Mesendoderm (in vitro differentiated cells): ENCODE measurements at regions not wholly inside any gene's neighbourhood (a gene's known extent, or its start where the extent isn't known, plus 50 kb on each side); places are given as distances from the start of the nearest gene placed in this dataset.

ENCODE experiments used
- DNase-seq: peaks from one replicate; pipeline ENCODE4 v3.0.0; 2013
- H2AK5ac ChIP-seq: 2 replicates; pipeline ENCODE4 v1.6.1; 2013; ENCODE audit warnings: low read length, inconsistent platforms
- H2BK120ac ChIP-seq: 2 replicates; pipeline ENCODE4 v1.6.1; 2013; ENCODE audit warnings: low read depth, mild to moderate bottlenecking, low read length, moderate library complexity, mixed read lengths
- H2BK15ac ChIP-seq: replicated peaks from 2 replicates; pipeline ENCODE4 v1.6.1; 2013; ENCODE audit warnings: low read depth, mild to moderate bottlenecking, moderate library complexity
- H2BK5ac ChIP-seq: 2 replicates; pipeline ENCODE4 v1.6.1; 2013; ENCODE audit warnings: low read length, inconsistent platforms
- H3K18ac ChIP-seq: 2 replicates; pipeline ENCODE4 v1.6.1; 2013; ENCODE audit warnings: mild to moderate bottlenecking, low read length, mixed read lengths
- H3K23ac ChIP-seq: one replicate; pipeline ENCODE4 v1.6.1; 2013; ENCODE audit warnings: low read length
- H3K27ac ChIP-seq: 2 replicates; pipeline ENCODE4 v1.5.1; 2013; ENCODE audit warnings: low read depth, mild to moderate bottlenecking, inconsistent platforms, low read length, moderate library complexity
- H3K27me3 ChIP-seq: 2 replicates; pipeline ENCODE4 v1.6.1; 2013; ENCODE audit warnings: low read length, control low read depth, mild to moderate bottlenecking, inconsistent platforms; ENCODE audit not compliant: insufficient read depth, poor library complexity
- H3K36me3 ChIP-seq: 2 replicates; pipeline ENCODE4 v1.6.1; 2013; ENCODE audit warnings: low read length, inconsistent platforms; ENCODE audit not compliant: control insufficient read depth, insufficient read depth
- H3K4ac ChIP-seq: one replicate; pipeline ENCODE4 v1.6.1; 2013; ENCODE audit warnings: low read depth, mild to moderate bottlenecking, low read length, moderate library complexity
- H3K4me1 ChIP-seq: 2 replicates; pipeline ENCODE4 v1.6.1; 2013; ENCODE audit warnings: low read depth, low read length, inconsistent platforms; ENCODE audit not compliant: control insufficient read depth
- H3K4me2 ChIP-seq: 2 replicates; pipeline ENCODE4 v1.6.1; 2013; ENCODE audit warnings: low read length
- H3K4me3 ChIP-seq: 2 replicates; pipeline ENCODE4 v1.5.1; 2013; ENCODE audit warnings: mild to moderate bottlenecking, low read length
- H3K56ac ChIP-seq: one replicate; pipeline ENCODE4 v1.6.1; 2013; ENCODE audit warnings: low read length
- H3K79me1 ChIP-seq: 2 replicates; pipeline ENCODE4 v1.6.1; 2013; ENCODE audit warnings: low read length, inconsistent platforms
- H3K79me2 ChIP-seq: 2 replicates; pipeline ENCODE4 v1.6.1; 2013; ENCODE audit warnings: mild to moderate bottlenecking, low read length; ENCODE audit not compliant: control insufficient read depth, insufficient read depth
- H3K9ac ChIP-seq: 2 replicates; pipeline ENCODE4 v1.6.1; 2013; ENCODE audit warnings: low read length, inconsistent platforms
- H4K5ac ChIP-seq: one replicate; pipeline ENCODE4 v1.6.1; 2013; ENCODE audit warnings: low read length
- H4K8ac ChIP-seq: one replicate; pipeline ENCODE4 v1.6.1; 2013; ENCODE audit warnings: low read depth, mild to moderate bottlenecking, control low read depth, low read length, moderate library complexity
- WGBS: extraction: QIAGEN DNeasy Blood & Tissue Kit; methylation state at CpG from one replicate; pipeline ENCODE4 v1.1.7; 2013; ENCODE audit warnings: low lambda C conversion rate, missing lambda C conversion rate; ENCODE audit not compliant: insufficient coverage; ENCODE audit errors: extremely low coverage; 5-methylcytosine and 5-hydroxymethylcytosine counted together

DNA sequence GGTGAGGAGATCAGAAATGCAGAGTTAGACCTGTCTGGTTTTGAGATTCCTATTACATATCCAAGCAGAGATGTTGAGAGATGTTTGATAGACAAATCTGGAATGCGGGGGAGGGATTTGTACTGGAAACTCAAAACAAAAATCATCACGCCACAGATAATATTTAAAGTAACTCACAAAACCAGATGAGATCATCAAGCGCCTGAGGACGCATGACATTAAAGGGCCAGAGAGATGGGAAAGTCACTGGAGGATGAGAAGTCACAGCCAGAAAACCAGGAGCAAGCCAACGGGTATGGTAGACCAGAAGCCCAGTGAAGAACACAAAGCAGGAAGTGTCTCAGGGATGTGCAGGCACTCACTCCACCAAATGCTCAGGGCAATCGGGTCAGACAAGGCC is 87.7 kb downstream of the DLL1 start:
- no peaks in the 10 kb centered on the region for H3K27me3 ChIP-seq
- H3K18ac ChIP-seq: no peak overlapping the region
- no peaks in the 10 kb centered on the region for H3K36me3 ChIP-seq
- no peak overlapping the region for H4K5ac ChIP-seq
- no peak overlapping the region for H3K4me3 ChIP-seq
- no CpG with 5 or more reads among the region's 6 CpGs for WGBS
- no peaks in the 10 kb centered on the region for H3K4me1 ChIP-seq
- H3K4me2 ChIP-seq: no peak overlapping the region
- H3K56ac ChIP-seq: no peak overlapping the region
- no peak overlapping the region for H2BK5ac ChIP-seq
- H3K27ac ChIP-seq: no peak overlapping the region
- H2AK5ac ChIP-seq: no peak overlapping the region
- DNase-seq: no peak
- no peak overlapping the region for H3K4ac ChIP-seq
- no peaks in the 10 kb centered on the region for H3K79me2 ChIP-seq
- H2BK15ac ChIP-seq: no peak overlapping the region
- H3K79me1 ChIP-seq: no peaks in the 10 kb centered on the region
- no peak overlapping the region for H4K8ac ChIP-seq
- H3K9ac ChIP-seq: no peak overlapping the region
- no peak overlapping the region for H3K23ac ChIP-seq
- H2BK120ac ChIP-seq: no peak overlapping the region

DNA sequence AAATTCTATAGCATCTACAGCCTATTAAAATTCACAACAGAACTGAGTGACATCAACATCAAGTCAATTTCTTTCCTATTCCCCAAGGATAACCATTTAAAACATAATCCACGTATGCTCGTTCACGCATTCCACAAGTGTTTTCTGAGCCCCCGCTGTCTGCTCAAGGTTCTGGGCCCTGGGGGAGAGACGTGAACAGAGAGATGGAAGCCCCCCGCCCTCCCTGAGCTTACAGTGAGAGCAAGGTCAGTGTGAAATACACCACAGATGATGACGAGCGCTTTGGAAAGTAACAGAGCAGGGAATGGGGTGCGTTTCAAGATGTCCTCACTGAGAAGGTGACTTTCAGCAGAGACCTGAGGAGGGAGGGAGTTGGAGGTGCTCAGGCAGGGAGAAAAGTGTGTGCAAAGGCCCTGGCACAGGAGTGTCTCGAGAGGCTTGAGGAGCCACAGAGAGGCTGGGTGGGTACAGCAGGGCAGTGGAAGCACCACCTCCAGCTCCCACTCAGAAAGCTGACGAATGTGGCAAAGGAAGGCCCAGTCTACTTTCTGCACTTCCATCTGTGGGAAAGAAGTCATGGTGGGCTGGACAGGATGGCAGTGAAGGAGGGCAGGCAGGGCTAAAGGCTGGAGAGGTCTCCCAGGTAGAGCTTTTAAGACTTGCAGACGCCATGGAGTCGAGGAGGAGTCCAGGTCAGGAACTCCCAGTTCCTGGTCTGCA is 88.3 kb downstream of the DLL1 start:
- H2AK5ac ChIP-seq: no peak overlapping the region
- DNase-seq: no peak
- no peak overlapping the region for H2BK120ac ChIP-seq
- no peak overlapping the region for H3K23ac ChIP-seq
- no peak overlapping the region for H4K8ac ChIP-seq
- no peaks in the 10 kb centered on the region for H3K27me3 ChIP-seq
- H3K9ac ChIP-seq: no peak overlapping the region
- no peak overlapping the region for H3K4me3 ChIP-seq
- H3K79me1 ChIP-seq: no peaks in the 10 kb centered on the region
- H3K27ac ChIP-seq: no peak overlapping the region
- no CpG with 5 or more reads among the region's 13 CpGs for WGBS
- no peaks in the 10 kb centered on the region for H3K4me1 ChIP-seq
- no peaks in the 10 kb centered on the region for H3K79me2 ChIP-seq
- H3K18ac ChIP-seq: no peak overlapping the region
- no peak overlapping the region for H3K4ac ChIP-seq
- no peak overlapping the region for H4K5ac ChIP-seq
- H3K4me2 ChIP-seq: no peak overlapping the region
- no peak overlapping the region for H2BK15ac ChIP-seq
- no peak overlapping the region for H2BK5ac ChIP-seq
- no peak overlapping the region for H3K56ac ChIP-seq
- no peaks in the 10 kb centered on the region for H3K36me3 ChIP-seq

DNA sequence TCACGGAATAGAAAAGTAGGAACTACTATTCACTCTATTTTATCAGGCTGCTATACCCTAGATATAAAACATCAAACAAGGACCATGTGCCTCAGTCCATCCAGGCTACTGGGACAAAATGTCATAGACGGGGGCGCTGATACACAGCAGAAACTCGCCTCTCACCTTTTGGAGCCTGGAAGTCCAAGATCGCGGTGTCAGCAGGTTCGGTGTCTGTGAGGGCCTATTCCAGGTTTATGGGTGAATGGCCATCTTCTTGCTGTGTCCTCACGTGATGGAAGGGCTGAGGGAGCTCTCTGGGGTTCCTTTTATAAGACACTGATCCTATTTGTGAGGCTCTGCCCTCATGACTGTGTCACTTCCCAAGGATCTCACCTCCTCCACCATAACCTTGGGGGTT is 89.5 kb downstream of the DLL1 start:
- Histone ChIP-seq H3K4me3 (no peak overlapping the region), H2BK15ac (no peak overlapping the region), H2BK120ac (no peak overlapping the region), H3K23ac (no peak overlapping the region), H3K36me3 (no peaks in the 10 kb centered on the region), H2BK5ac (no peak overlapping the region), H3K9ac (no peak overlapping the region), H3K27me3 (no peaks in the 10 kb centered on the region), H2AK5ac (no peak overlapping the region), H4K8ac (no peak overlapping the region), H3K4ac (no peak overlapping the region), H3K4me1 (no peaks in the 10 kb centered on the region), H3K79me2 (no peaks in the 10 kb centered on the region), H3K56ac (no peak overlapping the region), H3K79me1 (no peaks in the 10 kb centered on the region), H3K27ac (no peak overlapping the region), H3K18ac (no peak overlapping the region), H3K4me2 (no peak overlapping the region), H4K5ac (no peak overlapping the region)
- no peak for DNase-seq
- WGBS: no CpG with 5 or more reads among the region's 8 CpGs

DNA sequence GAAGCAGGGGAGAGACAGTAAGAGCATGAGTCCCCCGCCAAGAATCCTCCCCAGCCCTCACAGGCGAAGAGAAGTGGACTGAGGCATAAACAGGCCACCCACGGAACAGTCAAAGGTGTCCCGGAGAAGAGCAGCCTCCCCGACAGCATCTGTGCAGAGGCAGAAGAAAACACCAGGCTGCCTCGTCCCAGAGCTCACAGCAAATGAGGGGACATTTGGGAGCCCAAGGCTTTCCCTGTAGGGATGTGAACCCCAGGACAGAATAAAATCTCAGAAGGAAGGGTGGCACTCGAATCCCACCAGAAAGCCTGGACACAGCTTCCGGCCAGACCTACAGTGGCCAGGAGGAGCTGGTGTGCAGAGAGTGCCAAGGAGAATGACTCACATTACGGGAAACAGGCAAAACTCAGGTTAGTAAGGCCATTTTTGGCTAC is 90.4 kb downstream of the DLL1 start:
- H2AK5ac ChIP-seq: no peak overlapping the region
- no peak overlapping the region for H2BK15ac ChIP-seq
- H3K4ac ChIP-seq: no peak overlapping the region
- H3K27me3 ChIP-seq: no peaks in the 10 kb centered on the region
- DNase-seq: no peak
- H3K9ac ChIP-seq: no peak overlapping the region
- H3K36me3 ChIP-seq: no peaks in the 10 kb centered on the region
- no peak overlapping the region for H2BK120ac ChIP-seq
- no peak overlapping the region for H3K4me2 ChIP-seq
- no peak overlapping the region for H3K18ac ChIP-seq
- H4K8ac ChIP-seq: no peak overlapping the region
- WGBS: no CpG with 5 or more reads among the region's 9 CpGs
- no peaks in the 10 kb centered on the region for H3K79me2 ChIP-seq
- no peak overlapping the region for H3K4me3 ChIP-seq
- no peak overlapping the region for H2BK5ac ChIP-seq
- H3K27ac ChIP-seq: no peak overlapping the region
- H3K56ac ChIP-seq: no peak overlapping the region
- H3K79me1 ChIP-seq: no peaks in the 10 kb centered on the region
- no peak overlapping the region for H3K23ac ChIP-seq
- no peak overlapping the region for H4K5ac ChIP-seq
- H3K4me1 ChIP-seq: no peaks in the 10 kb centered on the region

DNA sequence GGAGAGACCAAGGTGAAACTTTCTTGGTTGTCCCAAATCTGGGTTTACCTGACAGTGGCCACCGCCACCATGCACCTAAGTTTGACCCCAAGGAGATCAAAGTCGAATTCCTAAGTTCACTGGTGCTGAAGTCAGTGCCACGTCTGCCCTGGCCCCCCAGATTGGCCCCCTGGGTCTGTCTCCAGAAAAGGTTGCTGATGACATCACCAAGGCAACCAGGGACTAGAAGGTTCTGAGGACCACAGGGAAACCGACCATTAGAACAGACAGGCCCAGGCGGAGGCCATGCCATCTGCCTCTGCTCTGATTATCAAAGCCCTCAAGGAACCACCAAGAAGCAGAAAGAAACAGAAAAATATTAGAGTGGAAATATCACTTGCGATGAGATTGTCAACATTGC is 91.2 kb downstream of the DLL1 start:
- Histone ChIP-seq H3K9ac (no peak overlapping the region), H4K8ac (no peak overlapping the region), H3K56ac (no peak overlapping the region), H2BK15ac (no peak overlapping the region), H2AK5ac (no peak overlapping the region), H4K5ac (no peak overlapping the region), H3K4me1 (no peaks in the 10 kb centered on the region), H3K79me1 (no peaks in the 10 kb centered on the region), H3K4me2 (no peak overlapping the region), H3K4ac (no peak overlapping the region), H3K23ac (no peak overlapping the region), H3K27me3 (no peaks in the 10 kb centered on the region), H3K4me3 (no peak overlapping the region), H2BK120ac (no peak overlapping the region), H3K18ac (no peak overlapping the region), H3K27ac (no peak overlapping the region), H2BK5ac (no peak overlapping the region), H3K36me3 (no peaks in the 10 kb centered on the region), H3K79me2 (no peaks in the 10 kb centered on the region)
- DNase-seq: no peak
- WGBS: no CpG with 5 or more reads among the region's 6 CpGs

DNA sequence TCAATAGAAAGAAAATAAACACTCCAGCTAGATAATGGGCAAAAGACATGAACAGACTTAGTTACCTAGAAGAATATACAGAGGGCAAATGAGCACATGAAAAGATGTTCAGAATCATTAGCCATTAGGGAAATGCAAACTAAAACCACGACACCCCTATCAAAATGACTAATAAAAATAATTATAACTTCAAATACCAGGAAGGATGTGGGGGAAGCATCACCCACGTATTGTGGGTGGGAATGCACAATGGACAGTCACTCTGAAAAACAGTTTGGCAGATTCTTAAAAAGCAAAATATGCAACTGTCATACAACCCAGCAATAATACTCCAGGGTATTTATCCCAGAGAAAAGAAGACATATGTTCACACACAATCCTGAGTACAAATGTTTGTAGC is 92.6 kb downstream of the DLL1 start:
- Histone ChIP-seq H3K18ac (no peak overlapping the region), H3K4me1 (no peaks in the 10 kb centered on the region), H2BK15ac (no peak overlapping the region), H3K36me3 (no peaks in the 10 kb centered on the region), H3K56ac (no peak overlapping the region), H3K9ac (no peak overlapping the region), H3K79me1 (no peaks in the 10 kb centered on the region), H2BK5ac (no peak overlapping the region), H3K27me3 (no peaks in the 10 kb centered on the region), H3K79me2 (no peaks in the 10 kb centered on the region), H2BK120ac (no peak overlapping the region), H4K5ac (no peak overlapping the region), H3K23ac (no peak overlapping the region), H3K4ac (no peak overlapping the region), H2AK5ac (no peak overlapping the region), H3K27ac (no peak overlapping the region), H3K4me2 (no peak overlapping the region), H4K8ac (no peak overlapping the region), H3K4me3 (no peak overlapping the region)
- WGBS: no CpG with 5 or more reads among the region's 2 CpGs
- DNase-seq: no peak
